GM19239 (cell line): ENCODE measurements at regions not wholly inside any gene's neighbourhood (a gene's known extent, or its start where the extent isn't known, plus 50 kb on each side); places are given as distances from the start of the nearest gene placed in this dataset.
"Not testable (repeated sequence)": the region's sequence is repeated elsewhere in the genome, so short reads cannot be mapped to it uniquely, and the experiment has no call there.

Source experiments
- DNase-seq: peaks from one replicate; pipeline ENCODE4 v3.0.0; 2011; ENCODE audit warnings: low spot score; ENCODE audit not compliant: insufficient read length
- FAIRE-seq: peaks from 2 replicates; lab custom pipeline; 2011; peaks lifted over from hg19 to GRCh38; lab: Jason Lieb, UNC

DNA sequence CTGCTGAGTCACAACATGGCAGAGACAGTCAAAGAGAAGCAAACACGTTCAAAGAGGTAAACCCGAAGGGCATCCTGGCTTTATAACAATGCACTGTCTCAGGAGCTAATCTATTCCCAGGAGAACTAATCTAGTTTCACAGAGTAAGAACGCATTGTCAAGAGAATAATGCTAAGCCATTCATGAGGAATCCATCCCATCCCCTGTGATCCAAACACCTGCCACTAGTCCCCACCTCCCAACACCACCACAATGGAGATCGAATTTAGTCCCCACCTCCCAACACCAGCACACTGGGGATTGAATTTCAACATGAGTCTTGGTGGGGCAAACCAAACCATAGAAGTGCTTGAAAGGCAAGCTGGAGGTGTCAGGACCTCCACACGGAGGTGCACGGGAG is 231.5 kb upstream of the ID4 start:
- DNase-seq = no peak
- FAIRE-seq = no peak

DNA sequence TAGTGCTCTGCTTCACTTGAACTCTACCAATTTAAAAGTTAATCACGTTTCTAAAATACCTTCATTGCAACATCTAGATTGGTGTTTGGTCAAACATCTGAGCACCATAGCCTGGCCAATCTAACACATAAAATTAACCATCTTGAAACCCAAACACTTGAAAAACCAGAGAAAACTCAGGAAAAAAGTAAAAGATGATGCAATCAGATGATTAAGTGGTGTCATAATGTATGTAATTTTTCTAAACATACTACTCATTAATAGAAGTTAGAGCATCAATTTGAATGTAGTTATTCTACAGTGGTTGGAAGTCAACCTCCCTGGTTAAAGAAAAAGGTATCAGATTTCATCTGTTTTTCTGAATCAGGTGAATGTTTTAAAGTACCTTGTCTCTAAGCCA is 228.6 kb upstream of the ID4 start:
- DNase-seq (no peak), FAIRE-seq (no peak)

DNA sequence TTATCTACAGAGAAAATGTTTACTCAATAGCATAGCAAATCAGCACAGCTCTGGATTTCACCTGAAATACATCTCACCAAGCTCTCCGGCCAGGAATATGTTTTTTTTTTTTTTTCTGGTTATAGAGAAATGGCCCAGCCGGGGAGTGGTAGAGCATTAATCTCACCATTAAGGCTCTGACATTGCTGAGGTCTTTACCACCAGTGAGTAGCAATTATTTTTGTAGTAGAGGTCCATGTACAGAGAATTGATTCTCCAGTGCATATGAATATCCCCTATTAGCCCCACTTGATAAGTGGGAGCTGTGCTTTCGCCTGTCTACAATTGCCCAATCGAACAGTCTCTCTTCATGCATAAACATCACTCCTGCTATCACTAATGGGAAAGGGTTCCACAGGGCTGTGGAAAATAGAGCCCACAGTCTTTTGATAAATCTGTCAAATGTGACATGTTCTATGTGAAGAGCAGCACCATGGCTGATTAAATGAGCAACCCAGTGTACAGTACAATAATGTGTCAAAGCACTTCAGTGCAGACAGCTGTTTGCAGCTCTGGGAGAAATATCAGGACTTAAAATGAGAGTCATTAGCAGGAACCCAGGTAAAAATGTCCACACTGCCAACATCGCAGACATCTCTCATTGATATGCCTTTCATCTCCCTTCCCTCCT is 227.1 kb upstream of the ID4 start:
- FAIRE-seq (no peak), DNase-seq (no peak)

DNA sequence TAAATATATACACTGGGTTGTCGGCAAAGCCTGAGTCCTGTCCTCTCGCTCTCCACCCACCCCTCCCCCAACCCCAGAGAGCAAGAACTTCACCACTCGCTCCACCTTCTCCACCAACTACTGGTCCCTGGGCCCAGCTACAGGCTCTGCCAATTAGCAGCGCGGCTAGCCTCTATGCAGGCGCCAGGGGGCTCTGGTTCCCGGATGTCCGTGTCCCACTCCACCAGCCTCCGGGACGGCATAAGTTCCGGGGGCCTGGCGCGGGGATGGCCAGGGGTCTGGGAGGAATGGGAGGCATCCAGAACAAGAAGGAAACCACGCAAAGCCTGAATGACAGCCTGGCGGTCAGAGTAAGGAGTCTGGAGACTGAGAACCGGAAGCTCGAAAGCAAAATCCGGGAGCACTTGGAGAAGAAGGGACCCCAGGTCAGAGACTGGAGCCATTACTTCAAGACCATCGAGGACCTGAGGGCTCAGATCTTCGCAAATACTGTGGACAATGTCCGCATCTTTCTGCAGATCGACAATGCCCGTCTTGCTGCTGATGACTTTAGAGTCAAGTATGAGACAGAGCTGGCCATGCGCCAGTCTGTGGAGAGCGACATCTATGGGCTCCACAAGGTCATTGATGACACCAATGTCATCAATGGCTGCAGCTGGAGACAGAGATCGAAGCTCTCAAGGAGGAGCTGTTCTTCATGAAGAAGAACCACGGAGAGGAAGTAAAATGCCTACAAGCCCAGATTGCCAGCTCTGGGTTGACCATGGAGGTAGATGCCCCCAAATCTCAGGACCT is 224.3 kb upstream of the ID4 start:
- not testable (repeated sequence) for DNase-seq, FAIRE-seq

DNA sequence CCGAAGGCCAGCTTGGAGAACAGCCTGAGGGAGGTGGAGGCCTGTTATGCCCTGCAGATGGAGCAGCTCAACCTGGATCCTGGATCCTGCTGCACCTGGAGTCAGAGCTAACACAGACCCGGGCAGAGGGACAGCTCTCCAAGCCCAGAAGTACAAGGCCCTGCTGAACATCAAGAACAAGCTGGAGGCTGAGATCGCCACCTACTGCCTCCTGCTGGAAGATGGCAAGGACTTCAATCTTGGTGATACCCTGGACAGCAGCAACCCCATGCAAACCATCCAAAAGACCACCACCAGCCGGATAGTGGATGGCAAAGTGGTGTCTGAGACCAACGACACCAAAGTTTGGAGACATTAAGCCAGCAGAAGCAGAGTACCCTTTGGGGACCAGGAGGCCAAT is 223.5 kb upstream of the ID4 start:
- DNase-seq (no peak), FAIRE-seq (no peak)

DNA sequence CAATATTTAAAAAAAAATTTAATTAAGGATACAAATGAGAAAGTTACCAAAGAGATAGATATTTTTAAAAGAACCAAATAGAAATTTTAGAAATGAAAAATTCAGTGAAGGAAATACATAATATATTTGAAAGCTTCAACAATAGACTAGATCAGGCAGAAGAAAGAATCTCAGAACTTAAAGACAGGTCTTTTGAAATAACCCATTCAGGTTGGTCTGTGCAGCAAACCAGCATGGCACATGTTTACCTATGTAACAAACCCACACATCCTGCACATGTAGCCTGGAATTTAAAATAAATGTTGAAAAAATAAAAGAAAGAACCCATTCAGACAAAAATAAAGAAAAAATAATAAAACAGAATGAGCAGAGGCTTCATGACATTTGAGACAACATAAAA is 221.1 kb upstream of the ID4 start:
- FAIRE-seq = no peak

DNA sequence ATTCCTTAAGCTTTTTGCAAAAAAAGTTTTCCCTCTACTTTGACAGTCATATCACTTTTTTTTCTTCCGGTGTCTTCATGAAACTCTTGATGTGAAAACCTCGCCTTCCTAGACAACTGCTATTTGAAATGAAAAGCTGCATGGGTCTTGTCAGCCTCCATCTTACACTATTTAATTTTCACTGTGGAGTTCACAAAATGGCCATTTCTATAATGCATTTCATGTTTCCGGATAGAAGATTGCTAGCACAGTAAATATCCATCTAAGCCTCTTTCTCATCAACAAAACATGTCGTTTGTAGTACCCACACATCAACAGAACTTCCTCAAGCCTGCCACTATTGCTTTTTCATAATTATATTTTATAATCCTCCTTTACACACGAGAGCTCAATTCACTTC is 204.9 kb upstream of the ID4 start:
- FAIRE-seq = no peak
- no peak for DNase-seq

More for the DNA sequence above, 221.1 kb upstream of the ID4 start:
- DNase-seq = no peak

DNA sequence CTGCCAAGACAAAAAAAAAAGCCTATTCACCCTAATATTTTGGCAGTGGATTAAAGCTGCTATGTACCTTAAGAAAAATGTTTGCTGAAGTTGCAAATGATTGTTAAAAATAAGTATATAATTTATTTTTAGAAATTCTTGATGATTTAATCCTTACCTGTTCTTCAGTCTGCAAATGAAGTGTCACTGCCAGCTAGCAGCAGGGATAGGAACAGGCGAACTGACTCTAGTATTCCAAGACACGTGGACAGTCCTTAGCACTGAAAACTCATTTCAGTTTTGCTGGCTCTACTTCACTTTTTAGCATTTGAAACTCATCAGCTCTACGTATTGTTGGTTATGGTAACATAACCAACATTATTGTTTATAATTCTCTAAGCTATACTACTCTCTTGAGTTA is 204.4 kb upstream of the ID4 start:
- DNase-seq (no peak), FAIRE-seq (no peak)

DNA sequence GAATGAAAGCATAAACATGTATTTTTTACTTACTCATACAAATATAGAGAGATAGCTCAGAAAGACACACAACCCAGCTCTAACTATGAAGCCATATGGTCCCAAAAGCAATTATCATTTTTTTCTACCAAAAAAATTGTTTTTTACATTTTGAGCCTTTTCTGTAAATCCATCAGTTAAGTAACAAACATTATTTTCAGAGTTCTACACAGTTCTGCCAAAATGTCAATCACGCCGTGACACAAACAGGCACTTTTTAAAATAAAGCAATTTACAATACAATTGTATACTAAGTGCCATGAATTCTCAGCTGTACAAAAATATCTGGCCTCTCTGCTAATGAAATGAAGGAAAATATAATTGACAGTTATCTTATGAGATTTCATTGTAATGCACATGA is 201.4 kb upstream of the ID4 start:
- no peak for FAIRE-seq
- DNase-seq = no peak

DNA sequence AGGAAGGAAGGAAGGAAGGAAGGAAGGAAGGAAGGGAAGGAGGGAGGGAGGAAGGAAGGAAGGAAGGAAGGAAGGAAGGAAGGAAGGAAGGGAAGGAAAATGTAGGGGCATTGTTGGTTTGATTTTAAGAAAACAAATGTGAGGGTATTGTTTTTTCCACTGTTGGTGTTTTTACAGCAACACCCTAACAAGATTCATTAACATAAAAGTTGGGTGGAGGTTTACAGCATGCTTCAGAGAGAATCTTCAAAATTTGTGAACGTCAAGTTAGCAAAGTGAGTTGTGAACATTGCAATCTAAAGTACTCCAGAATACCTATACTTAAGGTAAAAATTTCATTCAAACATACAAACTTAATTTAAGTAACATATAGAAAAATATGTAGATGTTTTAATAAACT is 200.2 kb upstream of the ID4 start:
- DNase-seq (no peak), FAIRE-seq (no peak)

DNA sequence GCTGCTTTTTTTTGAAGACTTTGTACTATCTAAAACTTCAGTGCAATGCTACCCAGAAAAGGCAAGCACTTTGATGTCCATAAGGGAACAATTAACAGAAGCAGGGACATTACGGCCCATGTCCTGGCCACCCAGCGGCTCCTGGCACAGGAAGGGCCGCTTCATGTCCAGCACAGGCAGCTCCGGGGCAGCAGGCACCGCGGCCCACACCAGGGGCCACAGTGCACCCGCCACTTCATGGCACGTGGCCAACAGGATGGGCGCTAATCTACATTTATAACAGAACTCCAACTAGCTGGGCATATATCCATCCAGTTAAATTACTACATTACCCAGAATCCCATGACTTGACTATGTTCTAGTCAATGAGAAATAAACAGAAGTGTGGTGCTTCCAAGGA is 198.2 kb upstream of the ID4 start:
- DNase-seq = no peak
- FAIRE-seq = no peak

DNA sequence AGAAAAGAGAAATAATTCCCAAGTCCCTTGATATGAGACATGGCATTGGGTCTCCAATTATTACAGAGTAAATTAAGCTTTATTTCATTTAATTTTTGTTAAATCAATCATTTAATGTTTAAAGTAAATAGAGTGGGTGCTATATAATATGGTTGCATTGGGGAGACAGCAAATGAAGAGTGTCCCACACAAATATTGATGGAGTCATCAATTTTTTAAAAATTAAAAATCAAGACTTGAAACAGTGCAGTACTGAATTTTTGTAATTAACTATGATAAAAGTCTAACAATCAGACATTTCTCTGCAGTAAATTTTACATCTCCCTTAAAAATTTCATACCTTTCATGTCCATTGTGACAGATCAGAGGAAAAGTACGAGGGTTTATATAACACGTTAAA is 193.9 kb upstream of the ID4 start:
- DNase-seq (no peak), FAIRE-seq (no peak)

DNA sequence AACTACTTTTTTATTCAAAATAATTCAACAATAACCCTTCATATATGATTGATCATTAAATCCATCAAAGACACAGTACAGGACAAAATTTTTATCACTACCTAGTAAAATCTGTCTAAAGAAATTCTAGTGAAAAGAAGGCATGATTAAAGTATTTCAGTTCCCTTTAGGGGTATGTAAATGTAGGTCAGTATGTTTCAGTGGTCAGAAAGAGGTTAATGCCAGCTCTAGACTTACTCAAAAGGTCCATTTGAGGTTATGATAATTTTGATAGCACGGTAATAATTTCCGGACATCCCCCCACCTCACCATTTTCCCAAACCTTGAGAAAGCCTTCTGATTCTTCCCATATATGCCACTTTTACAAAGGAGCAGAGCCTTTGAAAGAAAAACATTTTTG is 193.5 kb upstream of the ID4 start:
- FAIRE-seq = no peak
- no peak for DNase-seq

DNA sequence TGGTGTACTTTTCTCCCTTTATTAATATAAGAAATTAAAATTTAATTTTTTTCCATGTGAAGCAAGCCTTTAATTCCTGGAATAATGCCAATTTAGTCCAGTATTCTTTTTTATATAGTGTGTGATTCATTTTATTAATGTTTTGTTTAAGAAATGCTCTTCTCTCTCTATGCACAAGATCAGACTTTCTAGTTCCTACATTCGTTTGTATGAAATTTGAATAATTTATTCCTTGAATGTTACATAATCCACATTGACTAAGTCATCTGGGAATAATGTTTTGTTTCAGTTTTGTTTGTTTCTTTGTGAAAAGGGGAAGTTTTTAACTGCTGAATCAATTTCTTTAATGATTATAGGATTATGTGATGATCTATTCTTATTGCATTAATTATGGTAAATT is 181.4 kb upstream of the ID4 start:
- DNase-seq = no peak

DNA sequence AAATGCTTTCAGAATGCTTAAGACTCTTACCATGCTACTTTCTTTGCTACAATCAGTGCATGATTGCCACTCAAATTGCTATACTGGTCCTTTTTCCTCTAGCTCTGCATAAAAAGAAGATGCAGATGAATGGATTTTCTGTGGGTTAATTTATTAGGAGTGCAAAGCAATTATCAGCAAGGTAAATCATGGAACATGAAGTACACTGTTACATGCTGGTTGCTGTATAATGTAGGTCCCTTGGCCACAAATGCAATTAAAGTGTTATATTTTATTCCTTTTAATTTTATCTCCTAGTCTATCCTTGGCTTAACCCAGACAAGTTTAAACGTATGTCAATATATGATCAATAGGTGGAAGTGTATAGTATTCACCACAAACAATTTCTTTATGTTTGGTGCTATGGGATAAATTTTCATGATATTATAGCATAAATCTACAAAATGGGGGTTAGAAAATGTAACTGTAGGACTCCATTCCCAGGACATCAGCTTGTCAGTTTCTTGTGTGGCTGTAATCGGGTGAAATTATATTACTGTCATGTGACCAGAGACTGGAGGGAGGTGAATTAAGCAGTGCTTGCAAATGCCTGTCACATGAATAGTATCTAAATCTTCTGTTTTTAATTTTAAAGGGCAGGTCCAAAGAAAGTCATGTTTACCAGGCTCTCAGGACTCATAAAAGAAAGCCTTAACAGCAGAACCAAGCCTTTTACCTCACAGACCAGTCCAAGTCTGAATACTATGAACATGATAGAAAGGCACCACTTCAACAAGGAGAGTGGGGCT is 176.9 kb upstream of the ID4 start:
- FAIRE-seq (no peak), DNase-seq (no peak)

More for the DNA sequence above, 181.4 kb upstream of the ID4 start:
- FAIRE-seq = no peak

DNA sequence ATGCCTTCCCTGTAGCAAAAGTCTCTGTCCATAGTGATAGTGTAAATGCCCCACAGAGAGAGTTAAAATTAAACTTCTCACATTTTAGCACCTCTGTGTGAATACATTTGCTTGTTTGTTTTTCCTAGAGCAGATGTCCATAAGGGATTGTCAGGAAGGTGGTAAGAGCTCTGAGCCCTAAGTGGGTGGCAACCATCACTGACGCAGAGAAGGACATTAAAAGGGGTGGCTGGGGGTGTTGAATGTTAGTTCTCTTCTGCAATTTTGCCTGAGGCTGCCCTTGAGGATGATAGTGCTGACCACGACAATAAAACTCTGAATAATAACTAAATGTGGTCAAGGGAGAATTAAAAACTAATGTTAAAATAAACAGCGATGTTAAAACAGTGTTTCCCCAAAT is 174.3 kb upstream of the ID4 start:
- FAIRE-seq (no peak), DNase-seq (no peak)

DNA sequence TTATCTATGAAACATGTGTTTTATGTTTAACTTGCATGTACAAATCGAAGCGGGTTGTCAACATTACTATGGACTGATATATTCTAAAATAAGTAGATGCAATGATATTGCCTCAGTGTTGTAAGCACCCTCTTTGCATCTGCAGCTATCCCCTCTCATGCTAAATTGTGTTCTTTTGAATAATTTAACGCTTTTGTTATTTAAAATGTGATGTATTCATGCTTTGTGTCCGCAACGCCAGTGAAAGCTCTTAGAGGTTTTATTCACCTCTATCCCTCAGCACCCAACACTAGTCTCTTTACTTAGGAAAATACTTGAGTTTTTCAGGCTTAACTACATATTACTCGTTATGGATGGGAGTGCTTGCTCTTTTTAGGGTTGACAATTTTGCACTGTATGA is 173.7 kb upstream of the ID4 start:
- DNase-seq (no peak), FAIRE-seq (no peak)

DNA sequence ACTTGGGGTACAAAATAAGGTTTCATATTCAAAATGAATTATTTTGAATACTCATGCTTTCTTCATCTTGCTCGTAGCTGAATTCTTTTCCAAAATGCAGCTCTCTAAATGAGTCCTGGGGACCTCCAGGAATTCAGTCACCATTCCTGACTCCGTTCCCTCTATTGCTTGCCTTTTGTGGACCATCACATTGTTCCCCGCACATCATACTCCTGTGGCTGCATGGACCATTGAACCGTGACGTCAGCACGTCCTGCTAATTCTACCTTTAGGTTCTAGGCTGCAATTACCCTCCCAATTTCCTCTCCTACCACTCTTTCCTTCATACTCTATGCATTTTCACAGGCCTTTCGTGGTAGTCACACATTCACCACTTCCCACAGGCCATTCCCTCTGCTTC is 173.1 kb upstream of the ID4 start:
- FAIRE-seq (no peak), DNase-seq (no peak)

DNA sequence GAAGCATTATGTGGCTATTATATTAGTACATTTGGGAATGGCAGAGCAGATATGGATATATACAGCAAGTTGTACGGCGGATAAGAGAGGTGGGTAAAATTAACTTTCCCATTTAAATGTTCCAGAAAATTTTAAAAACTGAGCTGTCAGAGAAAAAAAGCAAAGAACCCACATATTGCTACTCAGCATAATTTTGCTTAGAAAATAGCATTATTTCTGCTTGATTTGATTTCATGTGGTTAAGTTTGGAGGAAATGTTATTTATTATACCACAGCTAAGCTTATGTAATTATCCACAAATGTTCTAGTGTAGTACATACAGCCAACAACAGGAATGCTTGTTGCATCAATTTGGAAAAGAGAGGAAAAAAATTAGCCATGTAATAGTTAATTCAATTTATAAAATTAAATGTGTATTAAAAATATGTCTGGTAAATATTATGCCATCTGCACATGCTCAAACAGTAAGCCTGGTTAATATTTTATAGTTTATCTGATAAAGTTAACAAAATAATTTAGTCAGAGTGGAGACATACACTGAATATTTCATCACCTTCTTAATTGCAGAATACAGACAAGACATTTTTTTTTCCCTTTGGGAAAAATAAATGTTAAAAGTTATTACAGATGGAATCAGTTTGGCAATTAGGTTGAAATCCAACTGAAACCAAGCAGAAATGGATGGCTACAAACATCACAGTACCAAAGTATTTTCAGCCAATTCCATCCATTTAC is 172.1 kb upstream of the ID4 start:
- FAIRE-seq = no peak
- DNase-seq = no peak

DNA sequence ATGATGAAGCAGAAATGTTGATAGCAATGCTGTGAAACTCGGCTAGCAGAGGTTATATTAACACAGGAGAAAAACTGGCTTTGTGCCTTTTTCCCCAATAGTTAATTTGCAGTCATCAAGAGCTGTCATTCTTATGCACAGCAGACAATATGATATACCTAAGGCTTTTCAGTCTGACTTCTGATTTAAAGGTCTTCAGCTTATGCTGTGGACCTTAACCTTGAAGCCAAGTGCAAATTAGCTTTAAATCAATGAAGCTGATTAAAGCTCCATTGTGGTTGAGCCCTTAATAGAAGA is 171.6 kb upstream of the ID4 start:
- DNase-seq (no peak), FAIRE-seq (no peak)

DNA sequence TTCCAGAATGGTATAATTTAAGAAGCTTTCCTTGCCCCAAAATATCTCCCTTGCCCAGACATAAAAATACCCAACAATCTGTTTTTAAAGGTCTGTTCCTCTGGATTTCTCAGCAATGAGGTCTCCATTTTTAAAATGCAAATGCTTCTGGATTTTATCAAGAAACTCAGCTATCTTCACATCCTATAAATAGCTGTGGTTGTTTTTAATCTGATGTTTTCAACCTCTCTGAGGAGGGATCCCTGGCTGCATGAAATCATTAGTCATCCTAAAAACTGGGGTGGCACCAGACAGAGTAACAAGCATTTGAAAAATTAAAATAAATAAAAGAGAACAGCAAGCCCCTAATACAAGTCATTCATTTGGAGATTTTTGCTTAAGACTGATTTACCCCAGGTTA is 168.5 kb upstream of the ID4 start:
- FAIRE-seq = no peak

More for the DNA sequence above, 168.5 kb upstream of the ID4 start:
- DNase-seq = no peak
